NOMO-1 treated with dmso at 0.1 percent for 144 hours (cell line): ENCODE measurements at regions not wholly inside any gene's neighbourhood (a gene's known extent, or its start where the extent isn't known, plus 50 kb on each side); places are given as distances from the start of the nearest gene placed in this dataset.

ENCODE experiments used
- DNase-seq: peaks from one replicate; lab custom pipeline; 2025; ENCODE audit not compliant: unreplicated experiment; lab: John Stamatoyannopoulos, UW

DNA sequence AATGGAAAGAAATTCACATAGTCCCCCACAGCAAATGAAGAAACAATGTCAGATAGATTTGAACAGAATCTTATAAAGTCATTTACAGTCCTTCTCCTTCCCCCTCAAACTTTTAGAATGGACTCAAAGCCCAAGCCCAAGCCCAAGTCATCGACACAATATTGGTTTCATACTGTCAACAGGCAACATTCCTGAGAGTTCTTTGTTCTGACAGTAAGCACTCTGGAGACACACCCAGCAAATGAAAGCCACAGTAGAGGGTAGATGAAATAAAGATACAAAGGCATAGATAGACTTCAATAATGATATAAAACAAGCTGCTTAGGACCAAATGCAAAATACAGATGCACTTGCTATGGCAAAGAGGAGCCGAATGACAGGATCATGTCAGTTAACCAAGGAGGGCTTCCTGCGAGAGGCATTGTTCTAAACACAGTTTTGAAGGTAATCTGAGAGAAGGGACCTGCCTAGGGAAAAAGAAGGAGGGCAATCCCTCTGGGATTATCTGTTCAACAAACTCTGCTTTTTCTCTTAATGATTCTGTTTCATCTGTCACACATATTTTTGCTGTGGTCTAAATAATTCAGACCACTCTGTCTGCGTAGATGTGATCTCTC lies 97.1 kb upstream of the MAP4K3 start:
- DNase-seq: no peak

DNA sequence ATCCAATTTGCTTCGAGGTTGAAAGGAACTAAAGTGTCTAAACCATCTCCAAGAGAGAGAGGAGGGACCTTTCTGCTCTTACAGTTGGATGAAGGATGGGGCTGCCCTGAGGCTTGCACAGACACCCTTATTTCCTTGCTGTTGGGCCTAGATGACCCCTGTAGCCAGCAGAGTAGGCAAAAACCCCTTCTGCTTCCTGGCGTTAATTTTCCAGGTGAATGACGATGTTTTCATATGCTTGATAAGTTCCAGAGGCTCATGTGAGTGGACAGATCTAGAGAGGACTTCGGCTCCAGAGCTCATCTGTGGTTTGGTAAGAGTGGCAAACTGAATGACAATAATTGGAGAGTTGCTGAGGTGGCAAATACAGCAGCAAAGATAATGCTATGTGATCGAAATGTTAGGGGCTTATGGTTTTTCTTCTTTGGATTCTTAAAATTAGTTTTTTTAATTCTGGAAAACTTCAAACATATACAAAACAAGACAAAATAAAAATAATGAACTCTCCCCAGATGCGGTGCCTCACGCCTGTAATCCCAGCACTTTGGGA lies 98.6 kb upstream of the MAP4K3 start:
- DNase-seq: no peak

DNA sequence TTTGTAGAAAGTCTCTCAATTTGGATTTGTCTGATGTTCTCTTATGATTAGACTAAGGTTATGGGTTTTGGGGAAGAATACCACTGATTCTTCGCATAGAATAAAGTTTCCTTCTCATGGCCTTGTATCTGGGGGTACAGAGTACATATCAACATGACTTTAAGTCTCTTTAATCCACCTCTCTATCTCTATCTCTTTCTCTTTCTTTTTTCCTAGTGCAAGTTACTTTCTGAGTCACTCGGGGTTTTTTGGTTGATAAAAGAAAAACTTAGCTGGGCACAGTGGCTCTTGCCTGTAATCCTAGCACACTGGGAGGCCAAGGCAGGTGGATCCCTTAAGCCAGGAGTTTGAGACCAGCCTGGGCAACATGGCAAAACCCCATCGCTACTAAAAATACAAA lies 100.1 kb upstream of the MAP4K3 start:
- DNase-seq: no peak

DNA sequence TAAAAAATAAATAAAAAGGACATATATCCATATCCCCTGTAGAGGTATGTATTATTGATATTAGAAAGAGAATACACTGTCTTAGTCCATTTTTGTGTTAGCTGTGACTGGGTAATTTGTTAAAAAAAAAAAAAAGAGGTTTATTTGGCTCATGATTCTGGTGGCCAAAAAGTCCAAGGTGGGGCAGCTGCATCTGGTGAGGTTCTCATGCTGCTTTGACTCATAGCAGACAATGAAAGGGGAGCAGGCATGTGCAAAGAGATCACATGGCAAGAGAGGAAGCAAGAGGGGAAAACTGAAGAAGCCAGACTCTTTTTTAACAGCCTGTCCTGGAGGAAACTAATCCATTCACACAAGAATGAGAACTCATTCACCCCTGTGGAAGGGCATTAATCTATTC lies 101.6 kb upstream of the MAP4K3 start:
- no peak for DNase-seq

DNA sequence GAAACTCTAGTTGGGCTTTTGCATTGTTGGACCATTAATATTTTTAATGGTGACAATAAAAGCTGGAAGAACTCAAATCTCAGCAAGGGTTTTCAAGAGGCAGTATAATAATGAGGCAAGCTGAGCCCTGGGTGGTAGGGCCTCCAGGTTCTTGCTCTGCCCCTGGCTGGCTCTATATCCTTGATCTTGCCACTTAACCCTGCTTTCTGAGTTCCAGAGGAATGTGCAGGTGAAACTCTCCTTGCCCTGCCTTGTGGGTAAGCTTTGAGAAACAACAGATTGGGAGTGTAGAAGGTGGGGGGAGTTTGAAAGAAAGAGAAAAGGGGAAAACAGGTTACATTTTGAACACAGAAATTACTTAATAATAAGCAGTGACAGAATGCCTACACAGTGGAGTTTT lies 103.3 kb upstream of the MAP4K3 start:
- no peak for DNase-seq

DNA sequence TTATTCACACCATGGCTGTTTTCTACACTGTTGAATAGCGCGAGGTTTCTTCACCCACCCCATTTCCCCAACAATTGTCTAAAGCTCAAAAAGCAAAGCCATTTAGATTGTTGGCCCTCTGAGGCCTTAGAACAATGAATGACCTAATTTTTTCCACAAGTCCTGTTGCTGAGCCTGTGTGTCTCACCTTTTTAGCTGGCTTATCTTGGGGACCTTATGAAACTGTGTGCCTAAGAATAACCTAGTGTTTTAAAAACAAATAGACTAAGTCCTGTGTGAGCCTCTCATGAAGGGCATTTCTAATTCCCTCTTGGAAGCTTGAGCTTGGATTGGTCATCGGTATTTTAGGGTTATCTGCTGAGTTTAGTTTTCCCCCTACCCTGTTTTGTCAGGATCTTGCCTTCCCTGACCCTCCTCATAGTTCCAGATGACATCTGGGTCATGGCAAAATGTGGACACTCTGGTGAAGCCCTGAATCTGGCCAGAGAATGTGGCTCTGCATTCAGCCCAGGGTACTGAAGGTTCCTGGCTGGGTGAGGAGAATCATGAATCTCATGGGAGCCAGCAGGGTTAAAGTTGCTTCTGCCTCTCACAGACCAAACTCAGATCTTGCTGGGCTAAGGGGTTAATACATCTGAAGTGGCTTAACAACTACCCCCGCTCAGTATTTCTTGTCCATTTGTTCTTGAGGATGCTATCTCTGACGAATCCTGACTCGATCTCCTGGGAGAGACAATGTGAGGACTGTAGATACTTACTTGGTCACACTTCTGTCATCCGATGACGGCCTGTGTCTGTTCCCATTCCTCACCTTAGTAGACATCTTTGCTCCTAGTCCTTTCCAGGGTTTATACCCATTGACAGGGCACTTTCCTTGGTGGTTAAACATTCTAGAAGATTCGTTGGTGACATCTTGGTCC lies 104.2 kb upstream of the MAP4K3 start:
- DNase-seq: no peak

DNA sequence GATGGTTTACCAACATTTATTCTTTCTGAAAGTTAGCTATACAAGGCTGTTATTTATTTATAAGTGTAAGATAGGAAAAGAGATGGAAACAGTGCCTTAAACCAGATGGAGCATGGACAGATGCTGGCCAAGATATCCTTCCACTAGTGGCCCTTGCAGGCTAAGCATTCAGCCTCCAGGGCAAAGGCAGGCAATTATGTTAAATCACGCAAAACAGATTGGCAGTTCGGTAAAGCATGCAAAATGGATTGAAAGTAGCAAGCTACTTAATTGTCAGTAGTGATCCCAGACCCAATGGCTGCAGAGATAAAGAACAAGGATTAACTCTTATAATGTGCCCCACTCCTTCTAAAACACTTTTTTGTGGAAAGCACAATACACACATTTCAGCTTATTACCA lies 105.4 kb upstream of the MAP4K3 start:
- DNase-seq: no peak

DNA sequence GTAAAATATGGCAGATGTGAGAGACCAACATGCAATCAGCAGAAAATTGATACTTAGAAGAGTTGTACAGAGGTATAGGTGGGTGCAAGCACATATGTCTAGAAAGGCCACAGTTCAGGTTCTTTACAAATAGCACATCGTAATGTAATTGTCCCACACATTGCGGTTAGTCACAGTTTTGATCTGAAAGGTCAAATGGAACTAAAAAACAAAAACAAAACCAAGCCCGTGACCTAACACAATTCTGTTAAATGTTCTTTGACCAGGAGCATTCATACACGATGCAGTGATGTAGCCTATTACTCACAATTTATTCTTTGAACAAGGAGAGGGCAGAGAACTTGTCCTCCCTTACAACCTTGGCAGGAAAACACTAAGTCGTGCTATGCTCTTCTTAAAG lies 108.9 kb upstream of the MAP4K3 start:
- no peak for DNase-seq

DNA sequence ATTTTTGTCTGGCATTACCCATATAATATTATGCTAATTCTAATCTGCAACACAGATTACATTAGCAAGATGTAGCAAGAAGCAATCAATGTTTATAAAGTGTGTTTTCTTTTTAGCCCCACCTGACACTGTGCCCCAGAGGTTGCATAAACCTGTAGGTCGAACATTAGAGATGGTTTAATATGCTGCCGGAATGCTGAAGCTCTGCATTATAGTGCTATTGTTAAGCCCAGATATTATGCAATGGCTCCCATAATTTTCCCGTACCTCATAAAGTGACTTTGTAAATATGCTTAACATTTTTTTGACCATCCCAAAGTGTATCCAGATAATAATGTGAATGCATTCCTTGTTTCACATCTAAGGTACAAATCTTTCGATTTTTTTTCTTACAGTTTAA lies 109.3 kb upstream of the MAP4K3 start:
- no peak for DNase-seq

DNA sequence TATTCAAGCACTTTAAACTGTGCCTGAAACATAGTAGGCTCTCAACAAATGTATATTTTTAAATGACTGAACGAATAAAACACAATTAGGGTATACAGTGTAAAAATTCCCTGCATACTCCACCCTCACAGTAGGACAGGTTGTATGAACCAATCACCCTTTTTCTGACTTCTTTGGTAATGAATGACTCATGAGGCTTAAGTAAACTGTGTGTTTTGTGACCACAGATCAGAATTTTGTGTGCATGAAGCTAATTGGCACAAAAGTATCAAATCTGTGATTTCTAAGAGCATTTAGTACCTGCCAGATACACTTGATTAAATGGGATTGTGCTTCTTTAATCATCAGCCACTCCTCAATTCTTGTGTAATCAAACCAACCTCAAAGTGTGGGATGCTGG lies 109.9 kb upstream of the MAP4K3 start:
- no peak for DNase-seq

DNA sequence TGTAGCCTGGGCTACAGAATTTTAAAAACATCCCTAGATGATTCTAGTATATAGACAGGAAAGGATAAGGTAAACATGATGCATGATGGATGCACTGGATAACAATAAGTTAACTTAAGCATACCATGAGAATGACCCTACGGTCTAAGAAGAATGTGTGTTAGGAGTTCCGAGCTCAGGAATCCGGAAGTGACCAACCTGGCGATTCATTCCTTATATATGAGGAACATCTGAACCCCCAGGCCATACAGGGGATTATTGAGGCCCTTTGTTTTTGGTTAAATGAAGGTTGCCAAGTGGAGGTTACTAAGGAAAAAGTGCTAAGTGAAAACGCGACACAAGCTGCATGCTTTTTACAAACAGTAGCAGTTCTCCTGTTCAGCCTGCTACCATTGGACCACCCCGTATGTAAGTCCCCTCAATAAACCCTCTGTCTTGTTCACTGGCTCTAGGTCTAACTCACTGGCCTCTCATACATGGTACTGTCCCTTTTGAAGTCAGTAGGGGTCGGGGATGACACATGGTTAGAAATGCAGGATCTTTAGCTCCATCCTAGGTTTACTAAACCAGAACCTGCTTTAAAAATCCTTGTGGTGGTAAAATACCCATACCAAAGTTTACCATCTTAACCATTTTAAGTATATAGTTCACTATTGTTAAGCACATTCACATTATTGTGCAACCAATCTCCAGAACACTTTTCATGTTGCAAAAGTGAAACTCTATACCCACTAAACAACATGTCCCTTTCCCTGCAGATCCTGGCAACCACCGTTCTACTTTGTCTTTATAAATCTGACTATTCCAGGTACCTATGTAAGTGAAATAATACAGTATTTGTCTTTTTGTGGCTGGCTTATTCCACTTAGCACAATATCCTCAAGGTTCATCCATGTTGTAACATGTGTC lies 111.0 kb upstream of the MAP4K3 start:
- no peak for DNase-seq

DNA sequence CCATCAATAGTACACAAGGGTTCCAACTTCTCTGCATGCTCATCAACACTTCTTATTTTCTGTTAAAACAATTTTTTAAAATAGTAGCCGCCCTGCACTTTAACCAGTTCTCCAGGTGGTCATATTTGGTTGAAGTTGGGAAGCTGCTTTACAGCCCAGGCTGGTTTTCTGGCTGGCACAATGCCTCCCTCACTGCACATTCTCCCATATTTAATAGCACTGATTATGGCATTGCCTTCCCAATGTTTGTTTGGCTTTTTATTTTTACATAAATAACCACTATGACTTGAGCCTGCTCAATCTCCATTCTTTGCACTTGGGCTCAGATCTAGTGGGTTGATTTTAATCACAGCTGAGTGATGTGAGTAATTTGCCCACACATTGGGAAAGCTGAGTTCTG lies 111.9 kb upstream of the MAP4K3 start:
- no peak for DNase-seq

DNA sequence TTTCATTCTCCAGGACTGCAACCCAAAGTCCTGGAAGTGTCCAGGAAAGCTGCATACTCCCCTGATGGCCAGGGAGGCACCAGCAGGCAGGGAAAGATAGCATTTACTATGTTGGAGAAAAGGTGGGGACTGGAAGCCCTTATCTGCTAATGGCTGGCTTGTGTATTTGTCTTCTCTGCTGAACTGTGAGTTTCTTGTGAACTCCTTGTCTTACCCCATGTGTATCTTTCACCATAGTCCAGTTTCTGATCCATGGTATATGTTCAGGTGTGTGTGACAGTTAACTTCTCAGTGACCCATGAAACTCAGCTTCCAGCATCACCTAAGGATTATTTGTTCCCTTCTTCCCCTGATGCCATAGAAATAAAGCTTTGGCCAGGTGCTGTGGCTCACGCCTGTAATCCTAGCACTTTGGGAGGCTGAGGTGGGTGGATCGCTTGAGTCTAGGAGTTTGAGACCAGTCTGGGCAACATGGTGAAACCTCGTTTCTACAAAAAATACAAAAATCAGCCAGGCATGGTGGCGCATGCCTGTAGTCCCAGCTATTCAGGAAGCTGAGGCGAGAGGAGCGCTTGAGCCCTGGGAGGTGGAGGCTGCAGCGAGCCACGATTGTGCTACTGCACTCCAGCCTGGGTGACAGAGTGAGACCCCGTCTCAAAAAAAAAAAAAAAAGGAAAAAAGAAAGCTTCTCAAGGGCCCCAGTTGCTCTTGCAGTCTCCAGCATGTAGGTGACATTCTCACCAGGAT lies 112.8 kb upstream of the MAP4K3 start:
- DNase-seq: no peak

DNA sequence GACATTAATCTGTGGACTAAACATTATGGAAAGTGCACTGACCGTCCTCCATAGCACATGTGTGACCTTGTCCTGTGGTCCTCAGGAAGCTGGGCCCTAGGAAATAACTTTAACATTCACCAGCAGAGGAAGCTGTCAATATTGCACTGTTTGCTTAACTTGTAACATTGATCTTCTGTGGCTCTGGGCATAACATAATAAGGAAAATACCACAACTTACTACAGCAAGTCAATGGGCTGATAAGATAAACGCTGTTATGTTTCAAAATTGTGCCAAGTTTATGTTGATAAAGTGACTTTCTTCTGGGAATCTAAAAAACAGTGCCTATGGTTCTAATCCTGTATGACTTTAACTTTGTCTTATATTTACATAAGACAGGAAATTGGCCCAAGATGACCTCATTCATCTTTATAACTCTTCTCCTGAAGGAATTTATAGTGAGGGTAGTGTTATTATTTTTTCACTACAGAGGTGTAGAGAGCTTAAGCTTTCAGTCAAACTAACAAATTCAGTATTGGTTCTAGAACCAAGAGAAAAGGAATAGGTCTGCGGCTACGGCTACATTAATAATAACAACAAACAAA lies 113.7 kb upstream of the MAP4K3 start:
- no peak for DNase-seq

DNA sequence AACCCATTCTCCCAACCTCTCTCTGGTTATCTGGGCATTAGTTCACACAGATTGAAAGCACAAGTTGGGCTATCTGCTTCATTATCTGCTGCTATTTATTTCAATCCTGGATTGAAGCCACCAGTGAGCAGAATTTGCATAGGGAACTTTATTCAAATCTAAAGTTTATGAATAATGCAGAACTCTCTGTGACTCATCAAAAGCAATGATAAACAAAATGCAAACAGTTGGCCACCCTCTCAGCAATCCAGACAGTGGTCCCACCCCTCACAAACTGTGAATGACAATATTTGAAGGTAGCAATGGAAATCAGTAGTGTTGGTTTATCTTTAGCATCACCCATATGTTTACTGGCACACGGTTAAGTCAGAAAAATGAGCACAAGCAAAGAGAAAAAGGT lies 106.8 kb upstream of the TMEM178A start:
- no peak for DNase-seq

DNA sequence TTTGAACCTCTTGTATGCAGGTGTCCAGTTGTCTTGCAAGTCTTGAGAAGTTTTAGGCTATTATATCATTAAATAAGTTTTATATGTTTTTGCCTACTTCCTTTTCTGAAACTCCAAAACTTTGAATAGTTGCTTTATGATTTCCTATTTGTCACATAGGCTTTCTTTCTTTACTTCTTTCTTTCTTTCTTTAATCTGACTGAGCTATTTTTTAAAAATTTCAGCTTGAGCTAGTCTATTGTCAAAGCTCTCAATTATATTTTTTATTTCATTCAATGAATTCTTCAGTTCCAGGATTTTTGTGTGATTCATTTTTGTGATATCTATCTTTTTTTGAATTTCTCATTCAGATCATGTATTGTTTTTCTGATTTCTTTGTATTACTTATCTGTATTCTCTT lies 102.1 kb upstream of the TMEM178A start:
- no peak for DNase-seq

DNA sequence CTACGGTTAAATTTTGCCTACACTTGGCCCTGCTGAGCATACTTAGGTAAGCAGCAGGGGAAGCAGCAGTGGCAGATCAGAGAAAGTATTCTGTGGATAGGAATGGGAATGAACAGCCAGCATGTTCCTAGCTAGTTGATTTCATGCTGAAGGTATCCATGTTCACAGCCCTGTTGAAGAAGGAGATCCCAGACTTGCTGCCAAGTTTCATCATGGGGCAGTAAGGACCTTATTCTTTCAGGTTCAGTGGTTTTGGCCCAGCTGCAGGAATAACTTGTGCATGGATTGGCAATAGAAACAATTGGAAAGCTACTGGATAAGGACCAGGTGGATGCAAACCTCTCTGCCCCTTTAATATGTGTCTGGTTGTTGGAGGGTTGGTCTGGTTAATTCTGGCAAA lies 98.2 kb upstream of the TMEM178A start:
- DNase-seq: no peak

DNA sequence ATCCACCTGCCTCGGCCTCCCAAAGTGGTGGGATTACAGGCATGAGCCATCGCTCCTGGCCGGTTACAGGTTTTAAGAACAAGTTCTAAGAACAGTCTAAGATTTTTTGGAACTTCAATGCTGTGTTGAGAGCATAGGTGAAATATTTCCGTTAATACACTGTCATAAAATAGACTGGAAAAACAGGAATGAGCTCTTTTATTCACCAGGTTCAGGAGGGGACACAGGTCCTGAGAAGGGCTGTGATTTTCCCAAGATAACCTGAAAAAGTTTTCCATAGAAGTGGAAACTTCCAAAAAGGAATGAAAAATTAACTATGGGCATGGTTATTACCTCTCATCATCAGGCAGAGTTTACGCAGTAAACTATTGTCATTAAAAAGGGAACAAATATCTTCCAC lies 97.6 kb upstream of the TMEM178A start:
- DNase-seq: no peak

DNA sequence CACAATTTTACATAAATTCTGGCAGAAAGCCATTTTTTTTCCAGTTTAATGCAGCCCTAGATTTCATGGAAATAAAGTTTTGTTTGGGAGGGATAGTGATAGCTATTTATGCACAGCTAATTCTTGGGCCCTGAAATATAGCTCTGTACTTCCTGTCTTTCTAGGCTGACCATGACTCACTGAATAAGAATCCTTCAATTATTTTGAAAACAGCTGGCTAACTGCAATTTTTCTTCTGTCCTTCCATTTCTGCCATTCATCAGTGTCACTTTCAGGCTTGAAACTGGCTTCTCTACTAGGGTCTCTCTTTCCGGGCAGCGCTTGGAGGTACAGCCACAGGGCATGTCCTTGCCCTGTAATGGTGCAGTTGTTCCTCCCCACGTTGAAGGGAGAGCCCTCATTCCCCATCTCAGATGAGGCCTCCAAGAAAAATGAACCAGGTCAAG lies 97.1 kb upstream of the TMEM178A start:
- DNase-seq: no peak

DNA sequence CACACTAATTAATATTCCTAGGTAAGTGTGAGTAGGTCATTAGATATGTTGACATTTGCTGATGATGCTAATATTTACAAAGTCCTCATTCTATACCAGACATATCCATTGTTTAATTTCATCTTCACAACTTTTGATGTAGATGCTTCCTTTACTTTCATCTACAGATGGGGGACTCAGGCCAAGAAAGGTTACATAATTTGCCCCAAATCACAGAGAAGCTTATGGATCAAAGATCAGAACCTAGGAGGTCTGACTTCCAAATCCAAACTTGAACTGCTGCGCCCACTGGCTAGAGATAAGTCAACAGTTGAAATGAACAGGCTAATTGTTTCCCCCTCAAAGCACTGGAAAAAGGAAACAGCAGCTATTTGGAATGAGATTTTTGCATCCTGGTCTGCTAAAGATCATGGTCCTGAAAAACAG lies 95.6 kb upstream of the TMEM178A start:
- DNase-seq: no peak
